22Rv1 (cell line): ENCODE measurements at regions not wholly inside any gene's neighbourhood (a gene's known extent, or its start where the extent isn't known, plus 50 kb on each side); places are given as distances from the start of the nearest gene placed in this dataset.

ENCODE experiments used
- ZFX ChIP-seq: fragments of 450-650 bp; IDR thresholded peaks from 2 replicates; pipeline ENCODE4 v1.6.1; 2017; ENCODE audit warnings: antibody characterized with exemption, borderline replicate concordance
- TF ChIP-seq, protein P1 (sequence below): fragments of 450-650 bp; IDR thresholded peaks from 2 replicates; pipeline ENCODE4 v1.5.1; 2017; ENCODE audit warnings: mild to moderate bottlenecking

DNA sequence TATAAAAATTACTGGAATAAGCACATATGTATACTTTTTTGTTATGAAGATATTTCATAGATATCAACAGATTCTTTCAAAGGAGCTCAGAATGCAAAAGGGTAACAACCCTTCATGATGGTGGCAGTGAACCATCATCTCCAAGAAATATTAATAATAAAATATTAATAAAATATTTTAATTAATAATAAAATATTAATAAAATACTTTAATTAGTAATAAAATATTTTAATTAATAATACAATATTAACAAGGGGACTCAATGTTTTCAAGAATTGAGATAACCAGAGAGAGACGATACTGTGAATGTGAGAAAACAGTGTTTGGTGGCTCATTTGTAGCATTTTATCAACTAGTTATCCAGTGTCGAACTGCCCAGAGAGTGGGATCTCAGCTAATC is 86.0 kb upstream of the NT5E start:
- TF ChIP-seq, protein P1, sequence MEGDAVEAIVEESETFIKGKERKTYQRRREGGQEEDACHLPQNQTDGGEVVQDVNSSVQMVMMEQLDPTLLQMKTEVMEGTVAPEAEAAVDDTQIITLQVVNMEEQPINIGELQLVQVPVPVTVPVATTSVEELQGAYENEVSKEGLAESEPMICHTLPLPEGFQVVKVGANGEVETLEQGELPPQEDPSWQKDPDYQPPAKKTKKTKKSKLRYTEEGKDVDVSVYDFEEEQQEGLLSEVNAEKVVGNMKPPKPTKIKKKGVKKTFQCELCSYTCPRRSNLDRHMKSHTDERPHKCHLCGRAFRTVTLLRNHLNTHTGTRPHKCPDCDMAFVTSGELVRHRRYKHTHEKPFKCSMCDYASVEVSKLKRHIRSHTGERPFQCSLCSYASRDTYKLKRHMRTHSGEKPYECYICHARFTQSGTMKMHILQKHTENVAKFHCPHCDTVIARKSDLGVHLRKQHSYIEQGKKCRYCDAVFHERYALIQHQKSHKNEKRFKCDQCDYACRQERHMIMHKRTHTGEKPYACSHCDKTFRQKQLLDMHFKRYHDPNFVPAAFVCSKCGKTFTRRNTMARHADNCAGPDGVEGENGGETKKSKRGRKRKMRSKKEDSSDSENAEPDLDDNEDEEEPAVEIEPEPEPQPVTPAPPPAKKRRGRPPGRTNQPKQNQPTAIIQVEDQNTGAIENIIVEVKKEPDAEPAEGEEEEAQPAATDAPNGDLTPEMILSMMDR = no peak
- no peak for TF ChIP-seq ZFX
